Left lung (tissue), 4 donors: ENCODE measurements at regions not wholly inside any gene's neighbourhood (a gene's known extent, or its start where the extent isn't known, plus 50 kb on each side); places are given as distances from the start of the nearest gene placed in this dataset.

ENCODE experiments used
- ATAC-seq: fragments of 200-7000 bp; cut with Tn5 transposase; one replicate; pipeline ENCODE4 v1.9.1; 2020; ENCODE audit warnings: moderate library complexity
- DNase-seq, 4 donors: peaks; one replicate each; pipeline ENCODE4 v3.0.0-alpha.2; 2013 to 2020
- H3K27ac ChIP-seq, 2 donors: fragments of 200-600 bp; sonication (generic) in 1 of 2; one replicate each; pipeline versions ENCODE4 v1.5.0 to v1.8.0; 2020 to 2021
- H3K27me3 ChIP-seq, 2 donors: fragments of 200-600 bp; sonication (generic) in 1 of 2; one replicate each; pipeline versions ENCODE4 v1.5.0 to v1.8.0; 2020 to 2021
- H3K36me3 ChIP-seq, 2 donors: fragments of 200-600 bp; sonication (generic) in 1 of 2; one replicate each; pipeline versions ENCODE4 v1.5.0 to v1.8.0; 2020 to 2021
- H3K4me1 ChIP-seq, 2 donors: fragments of 200-600 bp; one replicate each; pipeline ENCODE4 v1.8.0; 2021
- H3K4me3 ChIP-seq, 2 donors: fragments of 200-600 bp; sonication (generic) in 1 of 2; one replicate each; pipeline versions ENCODE4 v1.5.0 to v1.8.0; 2020 to 2021; ENCODE audit warnings: mild to moderate bottlenecking in 1 of 2
- H3K9me3 ChIP-seq, 2 donors: fragments of 200-600 bp; sonication (generic) in 1 of 2; one replicate each; pipeline versions ENCODE4 v1.5.0 to v1.8.0; 2020 to 2021
- CTCF ChIP-seq, 2 donors: fragments of 200-600 bp; sonication (generic) in 1 of 2; IDR thresholded peaks; one replicate each; pipeline versions ENCODE4 v1.5.0 to v1.8.0; 2021; ENCODE audit warnings: antibody characterized with exemption in 2 of 2
- intact Hi-C, 2 donors: fragments of 100-400 bp; cut with DNase I; formaldehyde crosslinking; loops; one replicate each; pipeline versions ENCODE4 v1.11.2 to v1.14.2; 2022
- donor health status: DM: no; HTN: yes; CAD: no.
- donor health status: DM: no; HTN: no; CAD: no.

- Histone ChIP-seq H3K9me3 (no peaks in the 10 kb centered on the region), H3K4me3 (no peak overlapping the region), H3K27me3 (no peaks in the 10 kb centered on the region), H3K4me1 (no peaks in the 10 kb centered on the region), H3K27ac (no peak overlapping the region), H3K36me3 (no peaks in the 10 kb centered on the region)
- no peak for TF ChIP-seq CTCF (IDR thresholded peaks at IDR 0.05)
- intact Hi-C loops: no loop called here
- no peak for ATAC-seq
- DNase-seq: no peak
These were observed 650.3 kb upstream of the FAM241A start for GRCh38 chr4:111494971-111495370.

GRCh38 chr4:111499291-111499690, 646.0 kb upstream of the FAM241A start:
- intact Hi-C loops: no loop called here
- Histone ChIP-seq H3K27me3 (no peaks in the 10 kb centered on the region), H3K4me3 (no peak overlapping the region), H3K9me3 (no peaks in the 10 kb centered on the region), H3K36me3 (no peaks in the 10 kb centered on the region), H3K4me1 (no peaks in the 10 kb centered on the region), H3K27ac (no peak overlapping the region)
- DNase-seq (no peak), ATAC-seq (no peak)
- no peak for TF ChIP-seq CTCF (IDR thresholded peaks at IDR 0.05)

- no peak for TF ChIP-seq CTCF (IDR thresholded peaks at IDR 0.05)
- no peaks in the 10 kb centered on the region for H3K4me1 ChIP-seq
These were observed 645.5 kb upstream of the FAM241A start for GRCh38 chr4:111499706-111500105.

GRCh38 chr4:111500858-111501257, 644.4 kb upstream of the FAM241A start:
- H3K9me3 ChIP-seq: no peaks in the 10 kb centered on the region
- ATAC-seq: no peak

More at GRCh38 chr4:111499706-111500105, 645.5 kb upstream of the FAM241A start:
- intact Hi-C loops: no loop called here
- DNase-seq (peak in 1 of 4 donors; percentile 25), ATAC-seq (no peak)
- Histone ChIP-seq H3K27ac (no peak overlapping the region), H3K9me3 (no peaks in the 10 kb centered on the region), H3K27me3 (no peaks in the 10 kb centered on the region), H3K4me3 (no peak overlapping the region), H3K36me3 (no peaks in the 10 kb centered on the region)

GRCh38 chr4:111501946-111502345, 643.3 kb upstream of the FAM241A start:
- H3K27me3 ChIP-seq: no peaks in the 10 kb centered on the region
- intact Hi-C loops: no loop called here
- no peaks in the 10 kb centered on the region for H3K36me3 ChIP-seq
- ATAC-seq (no peak), DNase-seq (no peak)
- no peaks in the 10 kb centered on the region for H3K9me3 ChIP-seq
- H3K4me3 ChIP-seq: no peak overlapping the region
- TF ChIP-seq CTCF (IDR thresholded peaks at IDR 0.05): no peak
- H3K27ac ChIP-seq: no peak overlapping the region
- H3K4me1 ChIP-seq: no peaks in the 10 kb centered on the region

More at GRCh38 chr4:111500858-111501257, 644.4 kb upstream of the FAM241A start:
- no peaks in the 10 kb centered on the region for H3K27me3 ChIP-seq
- H3K4me3 ChIP-seq: no peak overlapping the region
- no peaks in the 10 kb centered on the region for H3K4me1 ChIP-seq
- intact Hi-C loops: no loop called here
- DNase-seq: no peak
- no peaks in the 10 kb centered on the region for H3K36me3 ChIP-seq
- no peak for TF ChIP-seq CTCF (IDR thresholded peaks at IDR 0.05)
- H3K27ac ChIP-seq: no peak overlapping the region
